RWPE1 (cell line): ENCODE measurements at regions not wholly inside any gene's neighbourhood (a gene's known extent, or its start where the extent isn't known, plus 50 kb on each side); places are given as distances from the start of the nearest gene placed in this dataset.
"Not testable (repeated sequence)": the region's sequence is repeated elsewhere in the genome, so short reads cannot be mapped to it uniquely, and the experiment has no call there.

Experiments used
- CTCF ChIA-PET: fragments of 350-600 bp; sonication (Branson Sonifier 250); formaldehyde crosslinking; extraction: SDS; loops from one replicate; lab custom pipeline; 2021; lab: Yijun Ruan, JAX
- POLR2A ChIA-PET: fragments of 400-600 bp; formaldehyde crosslinking; extraction: SDS; loops from one replicate; lab custom pipeline; 2020; ENCODE audit warnings: antibody characterized with exemption; ENCODE audit not compliant: low non-redundant PET; lab: Yijun Ruan, JAX
- DNase-seq: peaks from one replicate; pipeline ENCODE4 v3.0.0; 2012; ENCODE audit warnings: low spot score
- H3K27ac ChIP-seq: fragments of 450-650 bp; 2 replicates; pipeline ENCODE4 v1.5.1; 2017
- TF ChIP-seq, protein P1 (sequence below): fragments of 450-650 bp; conservative IDR thresholded peaks from 2 replicates; pipeline ENCODE4 v1.5.1; 2017; ENCODE audit warnings: low read depth, mild to moderate bottlenecking

DNA sequence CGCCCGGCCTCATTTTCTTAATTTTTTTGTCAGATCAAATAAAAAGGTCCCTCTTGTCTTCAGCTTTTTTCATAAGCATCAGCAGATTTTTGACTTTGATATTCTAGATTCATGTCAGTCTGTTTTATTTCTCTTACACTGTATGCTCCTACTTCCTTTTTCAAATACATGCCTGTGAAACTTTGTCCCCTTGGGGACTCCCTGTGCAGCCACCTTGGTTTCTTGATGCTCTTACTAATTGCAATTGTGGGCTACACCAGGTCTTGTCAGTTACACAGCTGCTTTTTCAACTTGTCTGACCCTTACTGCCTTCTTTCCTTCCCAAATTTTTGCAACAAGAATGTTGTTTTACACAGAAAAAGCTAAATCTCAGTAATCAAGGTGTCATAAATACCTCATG, 238.2 kb upstream of the KCNN2 start:
- ChIA-PET POLR2A (no interaction called here), CTCF (no interaction called here)
- no peak overlapping the region for H3K27ac ChIP-seq
- DNase-seq: no peak
- TF ChIP-seq, protein P1, sequence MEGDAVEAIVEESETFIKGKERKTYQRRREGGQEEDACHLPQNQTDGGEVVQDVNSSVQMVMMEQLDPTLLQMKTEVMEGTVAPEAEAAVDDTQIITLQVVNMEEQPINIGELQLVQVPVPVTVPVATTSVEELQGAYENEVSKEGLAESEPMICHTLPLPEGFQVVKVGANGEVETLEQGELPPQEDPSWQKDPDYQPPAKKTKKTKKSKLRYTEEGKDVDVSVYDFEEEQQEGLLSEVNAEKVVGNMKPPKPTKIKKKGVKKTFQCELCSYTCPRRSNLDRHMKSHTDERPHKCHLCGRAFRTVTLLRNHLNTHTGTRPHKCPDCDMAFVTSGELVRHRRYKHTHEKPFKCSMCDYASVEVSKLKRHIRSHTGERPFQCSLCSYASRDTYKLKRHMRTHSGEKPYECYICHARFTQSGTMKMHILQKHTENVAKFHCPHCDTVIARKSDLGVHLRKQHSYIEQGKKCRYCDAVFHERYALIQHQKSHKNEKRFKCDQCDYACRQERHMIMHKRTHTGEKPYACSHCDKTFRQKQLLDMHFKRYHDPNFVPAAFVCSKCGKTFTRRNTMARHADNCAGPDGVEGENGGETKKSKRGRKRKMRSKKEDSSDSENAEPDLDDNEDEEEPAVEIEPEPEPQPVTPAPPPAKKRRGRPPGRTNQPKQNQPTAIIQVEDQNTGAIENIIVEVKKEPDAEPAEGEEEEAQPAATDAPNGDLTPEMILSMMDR: no peak

DNA sequence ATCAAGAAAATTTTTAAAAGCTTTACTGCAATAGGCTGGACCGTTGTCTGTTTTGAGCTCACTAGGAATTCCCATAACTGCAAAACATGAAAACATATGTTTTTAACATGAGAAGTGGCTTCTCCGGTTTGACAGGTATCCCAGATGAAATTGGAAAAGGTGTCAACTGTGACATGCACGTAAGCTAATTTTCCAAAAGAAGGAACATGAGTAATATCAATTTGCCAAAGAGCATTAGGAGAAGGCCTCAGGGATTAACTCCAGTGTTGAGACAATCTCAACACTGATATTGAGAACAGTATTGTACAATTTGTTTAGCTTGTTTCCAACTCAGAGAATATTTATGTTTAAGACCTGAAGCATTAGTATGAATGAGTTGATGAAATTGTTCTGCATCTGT, 215.5 kb upstream of the KCNN2 start:
- POLR2A ChIA-PET: no interaction called here
- no peak for DNase-seq
- CTCF ChIA-PET: no interaction called here
- TF ChIP-seq, protein P1: no peak
- H3K27ac ChIP-seq: no peak overlapping the region

DNA sequence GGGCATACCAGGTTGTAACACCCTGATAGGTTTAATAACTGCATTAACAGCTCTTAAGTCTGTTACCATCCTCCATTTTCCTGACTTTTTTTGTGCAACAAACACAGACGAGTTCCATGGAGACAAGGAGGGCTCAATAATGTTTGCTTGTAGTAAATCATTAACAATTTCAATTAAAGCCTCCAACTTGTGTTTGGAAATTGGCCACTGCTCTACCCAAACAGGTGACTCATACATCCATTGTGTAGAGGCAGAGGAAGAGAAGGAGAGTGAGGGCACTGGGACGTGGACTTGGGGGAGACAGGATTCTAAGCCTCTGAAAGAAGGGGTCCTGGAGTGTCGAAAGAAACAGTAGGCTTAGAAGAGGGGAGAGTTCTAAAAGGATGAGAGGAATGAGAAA, 213.6 kb upstream of the KCNN2 start:
- CTCF ChIA-PET: no interaction called here
- DNase-seq: no peak
- POLR2A ChIA-PET: no interaction called here
- no peak overlapping the region for H3K27ac ChIP-seq
- TF ChIP-seq, protein P1: no peak

DNA sequence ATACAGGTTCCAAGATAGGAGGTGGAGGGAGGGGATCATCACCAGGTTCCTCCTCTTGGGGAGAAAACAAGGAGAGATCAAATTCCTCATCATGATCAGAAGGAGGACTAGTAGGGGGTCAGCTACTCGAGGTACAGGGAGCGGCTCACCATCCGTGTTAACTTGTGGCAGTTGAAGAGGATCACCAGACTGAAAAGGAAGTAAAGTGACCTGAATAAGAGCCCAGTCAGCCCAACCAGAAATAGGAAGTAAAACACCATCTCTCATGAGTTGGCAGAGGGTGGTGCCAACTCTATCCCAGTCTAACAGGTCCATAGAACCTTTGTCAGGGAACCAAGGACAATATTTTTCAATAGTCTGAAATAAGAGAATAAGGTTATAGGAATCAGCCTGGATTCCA, 213.1 kb upstream of the KCNN2 start:
- POLR2A ChIA-PET, H3K27ac ChIP-seq, DNase-seq: not testable (repeated sequence)
- CTCF ChIA-PET: interaction anchor here (0.6 kb wide), 1 partner anchor 470 kb away, joined by 6 read pairs; no protein-coding TSS in a partner anchor

DNA sequence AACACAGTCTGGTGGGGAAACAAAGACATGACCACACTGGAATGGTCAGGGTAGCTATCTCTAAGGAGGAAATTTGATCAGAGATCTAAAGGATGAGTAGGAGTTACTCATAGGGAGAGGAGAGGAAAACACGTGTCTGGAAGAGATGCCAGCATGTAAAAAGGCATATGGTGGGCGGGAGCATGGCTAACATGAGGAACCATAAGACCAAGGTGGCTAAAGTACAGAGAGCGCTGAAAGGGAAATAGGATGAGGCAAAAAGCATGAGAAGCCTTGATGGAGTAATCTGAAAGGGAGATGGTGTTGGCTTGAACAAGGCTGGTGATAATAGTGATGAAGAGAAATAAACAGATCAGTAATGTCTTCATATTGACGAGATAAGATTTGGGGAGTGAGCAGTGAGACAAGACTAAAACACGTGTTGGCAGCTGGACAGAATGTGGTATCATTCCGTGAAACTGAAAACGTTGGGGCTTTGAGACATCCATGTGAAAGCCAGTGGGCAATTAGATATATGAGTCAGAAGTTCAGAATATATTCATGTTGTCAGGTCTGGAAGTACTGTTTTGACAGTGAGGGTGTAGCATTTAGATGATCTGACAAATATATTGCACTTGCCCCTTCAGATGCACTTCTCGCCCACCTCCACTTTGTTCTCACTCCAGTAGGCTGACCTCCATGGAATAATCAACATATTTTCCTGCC, 209.1 kb upstream of the KCNN2 start:
- ChIA-PET CTCF (interaction anchor here (0.6 kb wide), 1 partner anchor 11 kb away, joined by 3 read pairs; no protein-coding TSS in a partner anchor), POLR2A (no interaction called here)
- no peak for DNase-seq
- H3K27ac ChIP-seq: no peak overlapping the region
- TF ChIP-seq, protein P1: no peak

DNA sequence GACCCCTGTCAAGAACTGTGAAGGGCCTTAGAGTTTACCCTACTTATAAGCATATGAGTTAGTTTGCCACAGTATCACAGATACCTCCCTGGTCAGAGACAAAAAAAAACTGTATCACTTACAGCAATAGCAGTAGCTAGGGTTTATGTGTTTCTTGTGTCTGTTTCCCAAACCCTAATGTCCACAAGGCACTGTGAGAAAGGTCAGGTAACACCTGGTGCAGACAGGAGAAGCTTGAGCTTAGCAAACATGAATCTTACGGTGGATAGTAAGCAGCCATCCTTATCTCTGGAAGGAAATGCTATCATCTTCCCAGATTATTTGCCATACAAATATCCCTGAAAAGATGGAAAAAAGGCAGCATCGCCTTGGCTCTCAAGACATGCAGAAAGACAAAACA, 208.5 kb upstream of the KCNN2 start:
- H3K27ac ChIP-seq: no peak overlapping the region
- POLR2A ChIA-PET: no interaction called here
- DNase-seq: no peak
- TF ChIP-seq, protein P1: no peak
- CTCF ChIA-PET: no interaction called here

DNA sequence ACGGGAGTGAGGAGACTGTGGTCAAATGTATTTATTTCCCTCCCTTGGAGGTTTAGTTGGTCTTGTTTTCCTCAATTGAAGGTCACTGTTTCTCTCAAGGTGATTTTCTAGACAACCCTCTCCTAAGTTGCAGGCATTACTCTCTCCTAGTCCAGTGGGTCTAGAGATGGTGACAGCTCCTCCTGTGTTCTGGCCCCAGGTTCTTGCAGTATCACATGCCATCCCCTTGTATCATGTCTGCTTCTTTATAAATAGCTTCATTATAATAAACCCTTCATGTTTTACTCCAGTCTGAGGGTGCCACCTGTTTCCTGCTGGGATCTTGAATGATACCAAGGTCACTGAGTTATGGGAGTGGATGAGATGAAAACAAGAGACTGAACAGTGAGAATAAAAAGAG, 208.0 kb upstream of the KCNN2 start:
- POLR2A ChIA-PET: no interaction called here
- CTCF ChIA-PET: interaction anchor here (0.6 kb wide), 1 partner anchor 52 kb away, joined by 3 read pairs; no protein-coding TSS in a partner anchor
- DNase-seq: no peak
- TF ChIP-seq, protein P1: no peak
- no peak overlapping the region for H3K27ac ChIP-seq
